BJ (cell line): ENCODE measurements at regions not wholly inside any gene's neighbourhood (a gene's known extent, or its start where the extent isn't known, plus 50 kb on each side); places are given as distances from the start of the nearest gene placed in this dataset.

Source experiments
- CTCF ChIA-PET: fragments of 350-600 bp; formaldehyde crosslinking; extraction: SDS; loops from one replicate; lab custom pipeline; 2021; ENCODE audit warnings: antibody characterized with exemption, inconsistent platforms; lab: Yijun Ruan, JAX
- POLR2A ChIA-PET: fragments of 300-600 bp; sonication (Branson Sonifier 250); formaldehyde crosslinking; extraction: SDS; loops from one replicate; lab custom pipeline; 2021; ENCODE audit warnings: antibody characterized with exemption; lab: Charles Lee
- DNase-seq: peaks from one replicate; pipeline ENCODE4 v3.0.0-alpha.2; 2011; ENCODE audit warnings: low read depth
- H3K27me3 ChIP-seq: 2 replicates; pipeline ENCODE4 v1.6.0; 2011; ENCODE audit warnings: low read length; ENCODE audit not compliant: control insufficient read depth, insufficient read depth
- H3K36me3 ChIP-seq: 2 replicates; pipeline ENCODE4 v1.5.1; 2011; ENCODE audit warnings: low read length; ENCODE audit not compliant: control insufficient read depth, insufficient read depth
- H3K4me3 ChIP-seq: 2 replicates; pipeline ENCODE4 v1.5.1; 2011; ENCODE audit warnings: low read depth, mild to moderate bottlenecking, control low read depth, low read length
- CTCF ChIP-seq: IDR thresholded peaks from 2 replicates; pipeline ENCODE4 v1.5.1; 2011; ENCODE audit warnings: low read depth, mild to moderate bottlenecking, control low read depth, inconsistent platforms, low read length, moderate library complexity; ENCODE audit not compliant: insufficient read depth

GRCh38 chr7:131657881-131658280 is 101.5 kb upstream of the PODXL start:
- Histone ChIP-seq H3K36me3 (no peaks in the 10 kb centered on the region), H3K27me3 (0 out of 2 replicates have a peak, but pooled peaks cover 2% of the 10 kb centered on the region), H3K4me3 (no peak overlapping the region)
- ChIA-PET CTCF (interaction anchor here (0.6 to 4.5 kb wide), 5 partner anchors 25 to 149 kb away, joined by 3 to 92 read pairs (median 4); no protein-coding TSS in a partner anchor), POLR2A (no interaction called here)
- no peak for DNase-seq
- no peak for TF ChIP-seq CTCF

GRCh38 chr7:131656980-131657723 is 100.7 kb upstream of the PODXL start:
- H3K4me3 ChIP-seq: no peak overlapping the region
- H3K36me3 ChIP-seq: no peaks in the 10 kb centered on the region
- CTCF ChIA-PET: interaction anchor here (0.8 to 4.5 kb wide), 4 partner anchors 24 to 149 kb away, joined by 3 to 92 read pairs (median 4); no protein-coding TSS in a partner anchor
- H3K27me3 ChIP-seq: 0 out of 2 replicates have a peak, but pooled peaks cover 2% of the 10 kb centered on the region
- DNase-seq: no peak
- TF ChIP-seq CTCF: no peak
- POLR2A ChIA-PET: no interaction called here

GRCh38 chr7:131655866-131656265 is 99.4 kb upstream of the PODXL start:
- ChIA-PET CTCF (interaction anchor here (0.6 to 4.5 kb wide), 8 partner anchors 13 to 152 kb away, joined by 3 to 92 read pairs (median 6); no protein-coding TSS in a partner anchor), POLR2A (no interaction called here)
- Histone ChIP-seq H3K4me3 (no peak overlapping the region), H3K27me3 (no peaks in the 10 kb centered on the region), H3K36me3 (no peaks in the 10 kb centered on the region)
- no peak for TF ChIP-seq CTCF
- DNase-seq: no peak

GRCh38 chr7:131655447-131655846 is 99.0 kb upstream of the PODXL start:
- H3K4me3 ChIP-seq: no peak overlapping the region
- CTCF ChIA-PET: interaction anchor here (0.9 to 4.5 kb wide), 18 partner anchors 9 to 159 kb away, joined by 3 to 92 read pairs (median 4); no protein-coding TSS in a partner anchor
- no peaks in the 10 kb centered on the region for H3K36me3 ChIP-seq
- no peaks in the 10 kb centered on the region for H3K27me3 ChIP-seq
- DNase-seq: no peak
- POLR2A ChIA-PET: no interaction called here
- no peak for TF ChIP-seq CTCF

- peak; percentile 97 for TF ChIP-seq CTCF
- Histone ChIP-seq H3K4me3 (no peak overlapping the region), H3K27me3 (no peaks in the 10 kb centered on the region), H3K36me3 (no peaks in the 10 kb centered on the region)
- no peak for DNase-seq
- CTCF ChIA-PET: interaction anchor here (0.6 to 4.5 kb wide), 27 partner anchors 9 to 586 kb away, joined by 3 to 92 read pairs (median 4); no protein-coding TSS in a partner anchor
- POLR2A ChIA-PET: no interaction called here
These were observed 98.4 kb upstream of the PODXL start for GRCh38 chr7:131654668-131655326.
